Stimulated activated CD8-positive, alpha-beta memory T cell treated with anti-CD3 and anti-CD28 coated beads, Interleukin-15, amount 100 ng/mL, for 1 hour (primary cell): ENCODE measurements at regions not wholly inside any gene's neighbourhood (a gene's known extent, or its start where the extent isn't known, plus 50 kb on each side); places are given as distances from the start of the nearest gene placed in this dataset.
"Not testable (repeated sequence)": the region's sequence is repeated elsewhere in the genome, so short reads cannot be mapped to it uniquely, and the experiment has no call there.

Experiments
- DNase-seq: peaks from one replicate; pipeline ENCODE4 v3.0.0-alpha.2; 2020; ENCODE audit warnings: low read depth

DNA sequence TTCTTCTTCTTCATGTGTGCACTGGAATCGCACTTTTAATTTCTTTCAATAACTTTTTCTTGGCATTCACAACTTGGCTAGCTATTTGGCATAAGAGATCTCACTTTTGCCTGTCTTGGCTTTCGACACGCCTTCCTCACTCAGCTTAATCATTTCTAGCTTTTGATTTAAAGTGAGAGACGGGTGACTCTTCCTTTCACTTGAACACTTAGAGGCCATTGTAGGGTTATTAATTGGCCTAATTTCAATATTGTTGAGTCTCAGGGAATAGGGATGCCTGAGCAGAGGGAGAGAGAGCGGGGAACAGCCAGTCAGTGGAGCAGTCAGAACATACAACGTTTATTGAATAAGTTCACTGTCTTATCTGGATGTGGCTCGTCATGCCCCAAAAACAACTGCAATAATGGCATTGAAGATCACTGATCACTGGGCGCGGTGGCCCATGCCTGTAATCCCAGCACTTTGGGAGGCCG lies 200.3 kb downstream of the SEC14L1 start:
- DNase-seq, result no peak

DNA sequence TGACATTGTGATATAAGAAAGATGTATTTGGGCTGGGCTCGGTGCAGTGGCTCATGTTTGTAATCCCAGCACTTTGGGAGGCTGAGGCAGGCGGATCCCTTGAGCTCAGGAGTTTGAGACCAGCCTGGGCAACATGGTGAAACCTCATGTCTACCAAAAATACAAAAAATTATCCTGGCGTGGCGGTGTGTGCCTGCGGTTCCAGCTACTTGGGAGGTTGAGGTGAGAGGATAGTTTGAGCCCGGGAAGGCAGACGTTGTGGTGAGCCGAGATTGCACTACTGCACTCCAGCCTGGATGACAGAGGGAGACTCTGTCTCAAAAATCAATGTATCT lies 201.9 kb downstream of the SEC14L1 start:
- not testable (repeated sequence) for DNase-seq

DNA sequence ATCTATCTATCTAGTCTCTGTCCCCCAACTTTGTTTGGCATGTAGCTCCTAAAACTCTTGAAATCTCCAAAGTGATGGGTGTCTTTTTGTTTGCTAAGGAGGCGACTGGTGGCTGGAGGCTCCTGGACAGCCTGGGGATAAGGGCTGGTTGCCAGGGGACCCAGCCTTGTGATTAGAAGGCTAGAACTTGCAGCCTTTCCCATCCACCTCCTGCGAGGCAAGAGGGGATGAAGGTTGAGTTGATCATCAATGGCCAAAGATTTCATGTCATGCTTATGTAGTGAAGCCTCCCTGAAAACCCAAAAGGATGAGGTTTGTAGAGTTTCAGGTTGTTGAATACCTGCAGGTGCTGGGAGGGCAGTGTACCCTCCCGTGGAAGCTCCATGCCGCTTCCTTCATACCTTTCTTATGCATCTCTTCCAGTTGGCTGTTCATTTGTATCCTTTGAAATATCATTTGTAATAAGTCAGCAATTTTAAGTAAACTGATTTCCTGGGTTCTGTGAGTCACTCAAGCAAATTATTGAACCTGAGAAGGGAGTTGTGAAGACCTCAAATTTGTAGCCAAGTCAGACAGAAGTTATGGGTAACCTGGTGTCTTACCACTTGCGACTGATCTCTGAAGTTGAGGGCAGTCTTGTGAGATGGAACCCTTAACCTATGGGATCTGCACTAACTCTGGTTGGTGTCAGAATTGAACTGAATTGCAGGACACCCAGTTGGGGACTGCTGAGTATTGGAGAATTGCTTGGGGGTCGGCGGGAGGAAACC lies 202.4 kb downstream of the SEC14L1 start:
- DNase-seq, result no peak

DNA sequence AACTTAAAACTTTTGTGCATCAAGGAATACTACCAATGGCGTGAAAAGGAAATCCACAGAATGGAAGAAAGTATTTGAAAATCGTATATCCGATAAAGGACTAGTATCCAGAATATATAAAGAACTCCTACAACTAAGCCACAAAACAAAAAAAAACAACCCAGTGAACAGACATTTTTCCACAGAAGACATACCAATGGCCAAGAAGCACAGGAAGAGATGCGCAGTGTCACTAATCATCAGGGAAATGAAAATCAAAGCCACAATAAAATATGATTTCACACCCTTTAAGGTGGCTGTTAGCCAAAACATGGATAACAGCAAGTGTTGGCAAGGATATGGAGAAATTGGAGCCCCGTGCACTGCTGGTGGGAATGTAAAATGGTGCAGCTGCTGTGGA lies 203.3 kb downstream of the SEC14L1 start:
- DNase-seq, result no peak

DNA sequence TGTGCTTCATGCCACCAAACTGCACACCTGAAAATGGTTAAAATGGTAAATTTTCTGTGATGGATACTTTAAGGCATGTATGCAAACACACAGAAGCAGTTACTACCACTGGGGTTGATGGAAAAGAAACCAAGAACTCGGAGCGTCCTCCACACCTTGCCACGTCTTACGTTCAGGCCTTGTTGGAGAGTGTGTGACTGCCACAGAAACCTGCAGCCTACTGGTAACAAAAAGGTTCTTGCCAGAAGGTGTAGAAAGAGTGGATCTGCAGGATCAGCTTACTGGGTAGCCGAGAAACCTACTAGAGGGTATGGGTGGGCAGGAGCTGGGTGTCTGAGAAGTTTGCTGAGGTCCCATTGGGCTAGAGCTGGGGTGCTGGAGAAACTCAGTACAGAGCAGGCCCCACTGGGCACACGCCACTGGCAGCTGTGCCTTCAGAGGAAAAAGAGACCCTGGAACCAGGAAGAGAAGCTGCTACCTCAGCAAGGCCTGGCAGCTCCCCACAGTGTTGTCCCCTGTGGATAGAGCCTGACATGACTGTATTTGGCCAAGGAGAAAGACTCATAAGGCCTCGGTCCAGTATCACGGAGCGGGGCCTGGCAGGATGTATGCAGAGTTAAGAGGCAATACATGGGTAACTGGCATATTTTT lies 204.6 kb downstream of the SEC14L1 start:
- no peak for DNase-seq

DNA sequence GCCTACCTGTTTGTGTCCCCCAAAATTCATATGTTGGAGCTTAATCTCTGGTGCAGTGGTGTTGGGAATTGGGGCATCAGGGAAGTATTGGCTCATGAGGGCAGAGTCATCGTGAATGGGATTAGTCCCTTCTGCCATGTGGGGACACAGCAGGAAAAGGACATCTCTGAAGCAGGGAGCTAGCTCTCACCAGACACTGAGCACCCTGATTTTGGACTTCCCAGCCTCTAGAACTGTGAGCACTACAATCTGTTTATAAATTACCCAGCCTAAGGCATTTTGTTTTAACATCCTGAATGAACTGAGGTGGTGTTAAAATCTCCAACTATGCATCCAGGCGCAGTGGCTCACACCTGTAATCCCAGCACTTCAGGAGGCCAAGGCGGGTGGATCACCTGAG lies 206.0 kb downstream of the SEC14L1 start:
- DNase-seq, result no peak

DNA sequence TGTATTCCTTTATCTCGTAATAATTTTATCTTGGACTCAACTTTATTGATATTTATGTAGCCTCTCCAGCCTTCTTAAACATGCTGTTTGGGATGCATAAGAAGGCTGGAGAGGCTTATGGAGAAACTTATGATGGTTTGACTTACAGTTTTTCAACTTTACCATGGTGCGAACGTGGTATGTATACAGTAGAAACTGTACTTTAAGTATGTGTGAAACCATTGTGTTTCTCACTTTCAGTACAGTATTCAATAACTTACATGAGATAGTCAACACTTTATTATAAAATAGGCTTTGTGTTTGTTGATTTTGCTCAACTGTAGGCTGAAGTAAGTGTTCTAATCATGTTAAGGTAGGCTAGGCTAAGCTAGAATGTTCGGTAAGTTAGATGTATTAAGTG lies 206.8 kb downstream of the SEC14L1 start:
- DNase-seq, result no peak

DNA sequence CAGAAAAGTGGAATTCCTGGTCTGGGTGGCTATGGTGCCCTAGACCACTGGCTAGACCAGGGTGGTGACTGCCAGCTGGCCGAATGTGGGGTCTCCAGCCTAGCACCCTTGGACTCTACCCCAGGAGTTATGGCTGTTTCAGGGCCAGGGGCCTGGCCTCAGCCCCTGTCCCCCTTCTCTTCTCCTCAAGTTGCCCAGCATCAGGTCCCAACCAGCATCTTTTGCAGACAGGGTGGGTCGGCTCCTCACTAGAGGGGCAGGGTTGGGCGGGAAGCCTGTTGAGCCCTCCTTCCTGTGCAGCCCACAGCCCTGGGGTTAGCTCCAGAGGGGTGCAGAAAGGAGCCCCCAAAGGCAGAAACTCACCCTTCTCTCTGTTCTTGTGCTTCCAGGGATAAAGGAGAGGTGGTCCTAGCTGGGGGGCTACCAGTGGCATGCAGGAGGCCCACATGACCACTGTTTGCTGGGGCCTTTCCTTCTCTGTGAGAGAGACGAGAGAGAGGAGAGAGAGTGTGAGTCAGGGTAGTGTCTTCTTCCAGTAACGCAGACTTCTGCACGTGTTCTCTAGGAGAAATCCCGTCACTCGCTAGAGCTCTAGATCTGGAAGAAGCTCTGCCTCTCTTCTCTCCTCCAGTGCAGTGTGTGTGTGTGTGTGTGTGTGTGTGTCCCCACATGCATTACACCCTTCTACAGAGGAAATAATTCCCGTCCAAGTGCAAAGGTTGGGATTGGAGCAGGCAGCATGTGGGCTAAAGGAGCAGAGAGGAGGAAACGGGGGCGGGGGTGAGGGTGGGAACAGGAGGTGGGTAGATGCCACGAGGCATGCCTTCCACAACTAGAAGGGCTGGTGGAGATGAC lies 209.4 kb downstream of the SEC14L1 start:
- no peak for DNase-seq

DNA sequence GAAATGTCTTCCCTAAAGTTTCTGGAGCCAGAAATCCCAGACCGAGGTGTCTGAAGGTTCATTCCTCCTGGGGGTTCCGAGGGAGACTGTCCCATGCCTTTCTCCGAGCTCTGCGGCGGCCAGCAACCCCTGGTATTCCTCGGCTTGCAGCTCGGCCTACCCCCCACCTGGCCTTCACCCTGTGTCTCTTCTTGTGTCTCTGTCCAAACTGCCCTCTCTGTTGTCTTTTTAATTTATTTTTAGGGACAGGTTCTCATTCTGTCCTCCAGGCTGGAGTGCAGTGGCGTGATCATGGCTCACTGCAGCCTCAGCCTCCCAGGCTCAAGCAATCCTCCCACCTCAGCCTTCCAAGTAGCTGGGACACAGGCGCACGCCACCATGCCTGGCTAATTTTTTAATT lies 211.7 kb downstream of the SEC14L1 start:
- DNase-seq, result no peak

DNA sequence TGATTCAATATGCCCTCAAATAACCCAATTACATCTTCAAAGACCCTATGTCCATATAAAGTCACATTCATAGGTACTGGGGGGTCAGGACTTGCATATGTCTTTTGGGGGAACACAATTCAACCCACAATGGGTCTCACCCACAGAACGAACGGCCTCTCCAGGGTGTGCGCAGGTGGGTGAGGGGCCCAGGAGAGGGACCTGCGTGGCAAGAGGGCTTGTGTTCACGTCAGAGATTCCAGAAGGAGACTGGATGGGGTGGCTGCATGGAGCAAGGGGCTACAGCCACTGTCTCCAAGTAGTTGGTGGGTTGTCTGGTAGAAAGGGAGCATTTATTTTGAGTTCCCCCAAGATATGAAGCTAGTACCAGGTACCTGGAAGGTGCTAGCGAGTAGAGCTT lies 212.2 kb downstream of the SEC14L1 start:
- no peak for DNase-seq

DNA sequence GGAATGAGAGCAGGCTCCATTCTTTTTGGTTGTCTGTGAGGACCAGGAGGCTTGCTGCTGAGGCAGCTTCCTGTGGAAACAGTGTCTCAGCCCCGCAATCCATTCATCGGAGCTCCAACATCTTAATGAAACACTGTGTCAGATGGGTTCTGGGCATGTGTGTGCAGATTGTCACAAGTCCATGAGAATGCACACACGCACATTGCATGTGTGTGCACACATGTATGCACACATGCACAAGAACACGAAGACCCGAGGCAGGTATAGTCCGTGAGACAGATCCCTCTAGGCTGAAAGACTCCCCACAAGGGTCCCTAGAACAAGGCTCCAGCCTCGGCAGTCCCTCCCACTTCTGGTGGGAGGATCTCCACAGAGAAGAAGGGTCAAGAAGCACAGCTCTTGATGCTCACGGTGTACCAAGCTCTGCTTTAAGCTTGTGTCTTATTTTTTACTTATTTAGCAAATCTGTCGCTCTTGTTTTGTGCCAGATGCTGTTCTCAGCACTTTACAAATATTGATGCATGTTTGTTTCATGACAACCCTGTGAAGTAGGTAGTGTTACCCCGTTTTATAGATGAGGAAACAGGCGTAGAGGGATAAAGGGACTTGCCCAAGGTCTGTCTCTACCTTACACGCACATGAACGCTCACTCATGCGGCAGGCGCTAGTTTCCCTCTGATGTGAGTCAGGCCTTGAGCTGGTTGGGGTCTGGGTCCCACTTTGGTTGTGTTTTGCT lies 213.1 kb downstream of the SEC14L1 start:
- no peak for DNase-seq

DNA sequence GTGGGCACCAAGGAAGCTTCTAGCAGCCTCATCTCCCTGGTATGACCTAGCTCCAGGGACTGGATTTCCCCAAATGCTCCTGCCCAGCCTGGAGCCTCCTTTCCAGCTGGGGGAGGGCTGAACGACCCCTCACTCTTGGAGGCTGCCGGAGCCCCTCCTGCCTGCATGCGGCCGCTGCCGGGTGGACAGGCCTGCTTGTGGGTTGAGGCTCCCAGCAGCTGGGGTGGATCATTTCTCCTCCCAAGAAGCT lies 213.6 kb downstream of the SEC14L1 start:
- DNase-seq, result no peak

DNA sequence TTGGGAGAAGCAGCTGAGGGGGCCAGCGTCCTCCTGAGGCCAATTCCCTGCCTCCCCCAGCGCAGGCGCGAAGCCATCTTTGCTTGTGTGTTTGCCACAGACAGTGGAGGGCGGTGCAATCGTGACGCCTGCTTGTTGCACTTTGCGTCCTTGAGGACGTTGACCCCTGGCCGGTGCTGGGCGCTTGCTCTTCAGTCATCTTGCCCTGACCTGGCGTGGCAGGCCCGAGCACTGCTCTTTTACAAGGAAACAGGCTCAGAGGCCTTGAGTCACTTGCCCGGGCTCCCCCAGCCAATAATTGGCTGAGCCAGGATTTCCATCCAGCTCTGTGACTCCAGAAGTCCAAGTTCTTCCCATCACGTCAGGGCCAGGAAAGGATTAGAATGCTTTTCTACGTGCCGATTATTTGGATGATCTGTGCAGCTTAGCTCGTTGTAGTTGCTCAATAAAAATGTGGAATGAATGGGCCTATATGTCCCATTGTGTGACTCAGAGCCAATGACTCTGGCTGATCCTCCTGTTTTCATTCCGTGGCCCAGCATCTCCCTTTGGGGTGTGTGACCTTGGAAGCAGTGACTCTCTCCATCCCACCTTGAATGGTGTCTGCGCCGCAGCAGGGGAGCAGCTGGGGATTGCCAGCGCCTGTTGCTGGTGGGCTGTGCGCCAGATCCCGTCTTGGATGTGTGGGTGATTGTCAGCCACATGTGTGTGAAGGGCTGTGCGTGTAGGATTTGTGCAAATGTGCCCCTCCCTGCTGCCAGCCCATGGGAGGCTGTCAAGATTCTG lies 214.1 kb downstream of the SEC14L1 start:
- DNase-seq, result no peak

DNA sequence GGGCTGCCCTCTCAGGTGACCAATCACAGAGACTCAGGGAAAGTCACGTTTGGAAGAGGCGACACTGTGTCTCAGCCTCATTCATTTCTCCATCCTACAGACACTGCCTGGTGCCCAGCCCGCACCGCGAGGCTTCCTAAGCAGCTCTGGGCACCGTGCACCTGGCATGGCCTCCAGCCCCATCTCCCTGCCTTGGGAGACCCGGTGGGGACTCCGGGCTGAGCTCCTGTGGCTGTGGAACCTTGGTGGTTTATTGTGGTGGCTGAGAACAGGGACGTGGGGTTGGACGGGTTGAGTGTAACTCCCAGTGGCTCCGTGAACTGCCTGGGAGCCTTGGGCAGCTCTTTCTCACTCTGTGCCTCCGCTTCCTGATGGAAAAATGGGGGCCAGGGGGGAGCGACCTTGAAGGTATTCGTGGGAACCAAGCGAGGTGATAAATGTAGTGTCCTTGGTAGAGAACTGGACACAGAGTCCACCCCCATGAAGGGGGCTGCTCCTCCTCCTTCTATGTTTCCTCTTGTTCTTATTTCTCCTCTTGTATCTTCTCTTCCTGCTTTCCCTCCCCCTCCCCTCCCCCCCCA lies 215.4 kb downstream of the SEC14L1 start:
- no peak for DNase-seq

DNA sequence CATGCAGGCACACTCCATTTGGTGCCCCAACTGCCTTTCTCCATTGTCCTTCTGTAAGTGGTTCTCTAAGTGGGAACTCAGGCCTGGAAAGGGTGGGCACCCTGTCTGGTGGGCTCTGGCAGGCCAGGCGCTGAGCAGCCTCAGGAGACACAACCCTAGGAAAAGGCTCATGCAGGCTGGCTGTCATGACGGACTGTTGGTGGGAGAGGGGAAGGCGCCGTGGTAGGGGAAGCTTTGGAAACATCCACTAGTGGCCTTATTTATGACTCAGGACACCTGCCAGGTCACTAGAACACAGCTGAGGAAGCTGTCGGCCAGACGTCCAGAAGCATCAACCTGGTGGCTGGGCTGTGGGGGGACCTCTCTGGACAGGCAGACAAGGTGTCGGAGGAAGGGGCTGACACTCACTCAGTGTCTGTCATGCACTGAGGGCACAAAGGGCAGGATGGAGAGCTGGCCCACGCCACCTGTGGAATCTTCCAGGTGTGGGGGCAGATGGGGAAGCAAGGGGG lies 216.0 kb downstream of the SEC14L1 start:
- DNase-seq, result no peak

DNA sequence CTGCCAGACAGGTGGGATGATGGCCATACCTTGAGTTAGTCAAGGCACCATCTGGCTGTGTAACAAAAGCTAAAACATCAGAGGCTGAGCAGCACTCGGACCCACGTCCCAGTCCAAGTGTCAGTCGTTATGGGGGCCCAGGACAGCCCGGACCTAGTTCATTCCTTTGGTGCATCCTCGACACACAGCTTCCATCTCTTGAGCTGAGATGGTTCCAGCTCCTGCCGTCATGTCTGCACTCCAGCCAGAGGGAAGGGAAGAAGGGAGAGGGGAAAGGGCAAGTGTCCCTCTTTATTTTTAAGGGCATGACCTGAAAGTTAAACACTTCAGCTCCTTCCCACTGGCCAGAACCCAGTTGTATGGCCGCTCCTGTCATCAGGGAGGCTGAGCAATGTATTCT lies 218.0 kb downstream of the SEC14L1 start:
- DNase-seq, result no peak

DNA sequence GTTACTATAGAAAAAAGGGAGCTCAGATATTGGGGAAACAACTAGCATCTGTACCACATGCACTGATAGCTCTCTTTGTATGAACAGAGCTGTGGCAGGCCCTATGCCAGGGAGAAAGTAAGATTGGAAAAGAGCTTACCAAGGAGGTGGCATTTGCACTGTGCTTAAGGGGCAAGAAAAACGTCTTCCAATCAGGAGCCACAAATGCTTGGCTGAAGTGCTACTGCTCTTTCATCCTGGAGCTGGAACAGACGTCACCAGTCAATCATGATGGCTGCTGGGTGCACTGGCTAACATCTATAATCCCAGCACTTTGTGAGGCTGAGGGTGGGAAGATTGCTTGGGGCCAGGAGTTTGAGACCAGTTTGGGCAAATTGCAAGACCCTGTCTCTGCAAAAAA lies 218.5 kb downstream of the SEC14L1 start:
- no peak for DNase-seq

DNA sequence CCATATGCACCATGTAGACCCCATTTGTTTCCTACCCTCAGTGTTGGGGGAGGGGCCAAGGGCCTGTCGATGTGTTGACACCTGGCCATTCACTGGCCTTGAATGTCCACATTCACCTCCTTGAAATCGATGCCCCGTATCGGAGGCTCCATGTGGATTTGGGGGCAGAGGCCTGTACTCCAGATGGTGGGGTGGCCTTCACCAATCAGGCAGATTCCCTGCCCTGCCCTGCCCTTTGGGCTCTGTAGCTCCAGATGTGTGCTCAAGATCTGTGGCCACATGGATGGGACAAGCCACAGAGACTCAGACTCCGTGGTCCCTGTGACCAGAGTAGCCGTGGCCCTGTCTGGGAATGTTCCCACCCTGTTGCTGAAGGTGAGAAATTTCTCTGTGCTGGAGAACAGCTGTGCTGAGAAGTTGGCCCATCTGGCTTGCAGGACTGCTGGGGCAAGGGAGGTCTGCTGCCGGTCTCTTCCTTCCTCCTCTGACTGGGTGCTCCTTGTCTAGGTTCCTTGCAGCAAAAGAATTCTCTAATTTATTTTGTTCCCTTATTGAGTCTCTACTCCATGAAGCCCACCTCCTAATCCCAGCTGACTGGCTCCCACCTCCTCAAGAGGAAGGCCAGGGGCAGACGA lies 221.3 kb downstream of the SEC14L1 start:
- DNase-seq, result no peak

DNA sequence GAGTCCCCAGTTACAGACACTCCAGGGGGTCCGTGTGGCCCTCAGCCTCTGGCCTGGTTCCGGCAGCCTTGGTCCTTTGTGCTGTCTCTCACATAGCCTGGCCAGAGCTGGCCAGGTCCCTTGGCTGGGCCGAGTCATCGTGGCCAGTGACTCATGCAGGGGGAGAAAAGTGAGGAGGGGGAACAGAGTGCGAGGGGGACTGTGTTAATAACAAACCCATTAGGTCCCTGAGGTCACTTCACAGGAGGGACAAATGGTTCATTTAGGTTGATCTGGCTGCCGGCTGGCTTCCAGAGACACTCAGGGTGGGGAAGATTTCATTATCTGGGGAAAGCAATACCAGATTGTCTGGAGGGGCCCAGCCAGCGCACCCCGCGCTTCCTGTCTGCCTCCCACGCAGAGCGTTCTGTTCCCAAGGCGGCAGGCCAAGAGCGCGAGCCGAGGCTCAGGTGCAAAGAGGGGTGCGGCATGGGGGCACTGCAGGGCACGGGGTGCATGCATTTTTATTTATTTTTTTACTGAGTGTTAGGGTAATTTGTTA lies 223.1 kb downstream of the SEC14L1 start:
- no peak for DNase-seq

DNA sequence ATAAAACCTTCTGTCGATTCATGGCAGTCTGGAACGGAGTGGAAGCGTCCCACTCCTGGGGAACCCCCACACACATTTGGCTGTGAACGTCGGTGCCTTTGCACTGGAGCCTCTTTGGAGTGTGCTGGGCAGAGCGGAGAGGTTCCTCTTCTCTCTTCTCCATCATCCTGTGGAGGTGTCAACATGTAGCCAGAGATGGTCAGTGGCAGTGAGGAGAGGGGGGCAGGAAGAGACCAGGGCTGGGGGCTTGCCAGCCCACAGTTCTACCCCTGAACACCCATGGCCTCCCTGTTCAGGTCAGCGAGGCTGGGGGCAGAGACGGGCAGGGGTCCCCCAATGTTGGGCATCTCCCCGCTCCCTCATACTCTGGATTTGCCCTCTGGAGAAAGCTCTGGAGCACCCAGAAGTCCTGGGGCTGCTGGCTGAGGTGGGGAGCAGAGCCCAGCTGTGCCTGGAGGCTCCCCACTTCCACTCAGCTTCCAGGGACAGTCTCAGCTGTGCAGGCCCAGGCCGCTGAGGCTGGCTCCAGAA lies 223.7 kb downstream of the SEC14L1 start:
- DNase-seq, result no peak
